Naive thymus-derived CD4-positive, alpha-beta T cell (primary cell): ENCODE measurements at regions not wholly inside any gene's neighbourhood (a gene's known extent, or its start where the extent isn't known, plus 50 kb on each side); places are given as distances from the start of the nearest gene placed in this dataset.

ENCODE experiments used
- ATAC-seq: fragments of 150-1000 bp; cut with Tn5 transposase; 2 replicates; pipeline ENCODE4 v1.10.0; 2021; ENCODE audit warnings: mild to moderate bottlenecking, moderate library complexity
- CTCF ChIA-PET: fragments of 350-600 bp; sonication (Branson Sonifier 250); formaldehyde crosslinking; loops from one replicate; lab custom pipeline; 2021; ENCODE audit warnings: antibody characterized with exemption; lab: Charles Lee
- POLR2A ChIA-PET: fragments of 350-600 bp; sonication (Branson Sonifier 250); formaldehyde crosslinking; loops from one replicate; lab custom pipeline; 2021; ENCODE audit warnings: antibody characterized with exemption, inconsistent platforms; lab: Charles Lee
- DNase-seq, 9 donors: peaks; one replicate each; pipeline versions ENCODE4 v3.0.0 to v3.0.0-alpha.2; 2020 to 2022; ENCODE audit warnings: mixed read lengths in 1 of 9
- H3K27ac ChIP-seq: one replicate; pipeline ENCODE4 v1.7.0; 2013; ENCODE audit warnings: mild to moderate bottlenecking, low read depth, low read length, moderate library complexity
- H3K27me3 ChIP-seq, 2 donors: one replicate each; pipeline ENCODE4 v1.7.0; 2013; ENCODE audit warnings: low read length in 2 of 2, mild to moderate bottlenecking in 2 of 2, moderate library complexity in 2 of 2; ENCODE audit not compliant: control insufficient read depth in 2 of 2, insufficient read depth in 2 of 2
- H3K36me3 ChIP-seq, 3 experiments: 1 replicate in 2 of 3; 2 replicates in 1 of 3; pipeline ENCODE4 v1.7.0; 2013; ENCODE audit warnings: low read length in 3 of 3, mild to moderate bottlenecking in 3 of 3, moderate library complexity in 1 of 3; ENCODE audit not compliant: insufficient read depth in 3 of 3, control insufficient read depth in 2 of 3
- H3K4me1 ChIP-seq, 2 donors: one replicate each; pipeline ENCODE4 v1.7.0; 2013; ENCODE audit warnings: low read length in 2 of 2, mild to moderate bottlenecking in 2 of 2, moderate library complexity in 1 of 2; ENCODE audit not compliant: control insufficient read depth in 2 of 2, insufficient read depth in 2 of 2
- H3K4me3 ChIP-seq: 2 replicates; pipeline ENCODE4 v1.7.0; 2013; ENCODE audit warnings: mild to moderate bottlenecking, low read length
- H3K9me3 ChIP-seq, 3 experiments: 1 replicate in 2 of 3; 2 replicates in 1 of 3; pipeline ENCODE4 v1.7.0; 2013; ENCODE audit warnings: low read length in 3 of 3; ENCODE audit not compliant: control insufficient read depth in 2 of 3
- H3K27ac Mint-ChIP-seq, 9 donors: one replicate each; pipeline ENCODE4 v1.8.0; 2020 to 2022; ENCODE audit warnings: mixed read lengths in 9 of 9, mild to moderate bottlenecking in 8 of 9, moderate library complexity in 5 of 9, inconsistent platforms in 2 of 9
- H3K27me3 Mint-ChIP-seq, 5 donors: one replicate each; pipeline ENCODE4 v1.8.0; 2021 to 2022; ENCODE audit warnings: mixed read lengths in 5 of 5, mild to moderate bottlenecking in 1 of 5
- H3K36me3 Mint-ChIP-seq, 5 donors: one replicate each; pipeline ENCODE4 v1.8.0; 2020 to 2022; ENCODE audit warnings: mixed read lengths in 5 of 5, mild to moderate bottlenecking in 3 of 5, inconsistent platforms in 1 of 5
- H3K4me1 Mint-ChIP-seq, 7 donors: one replicate each; pipeline ENCODE4 v1.8.0; 2020 to 2022; ENCODE audit warnings: mixed read lengths in 7 of 7, mild to moderate bottlenecking in 3 of 7, inconsistent platforms in 1 of 7
- H3K4me3 Mint-ChIP-seq, 10 donors: one replicate each; pipeline ENCODE4 v1.8.0; 2020 to 2022; ENCODE audit warnings: mild to moderate bottlenecking in 10 of 10, mixed read lengths in 10 of 10, moderate library complexity in 6 of 10, inconsistent platforms in 2 of 10
- H3K9me3 Mint-ChIP-seq, 11 donors: one replicate each; pipeline ENCODE4 v1.8.0; 2020 to 2022; ENCODE audit warnings: mixed read lengths in 11 of 11, mild to moderate bottlenecking in 4 of 11, inconsistent platforms in 1 of 11, moderate library complexity in 1 of 11
- intact Hi-C, 2 donors: fragments of 100-400 bp; cut with micrococcal nuclease; formaldehyde crosslinking; loops; one replicate each; pipeline ENCODE4 v1.15.1; 2023

DNA sequence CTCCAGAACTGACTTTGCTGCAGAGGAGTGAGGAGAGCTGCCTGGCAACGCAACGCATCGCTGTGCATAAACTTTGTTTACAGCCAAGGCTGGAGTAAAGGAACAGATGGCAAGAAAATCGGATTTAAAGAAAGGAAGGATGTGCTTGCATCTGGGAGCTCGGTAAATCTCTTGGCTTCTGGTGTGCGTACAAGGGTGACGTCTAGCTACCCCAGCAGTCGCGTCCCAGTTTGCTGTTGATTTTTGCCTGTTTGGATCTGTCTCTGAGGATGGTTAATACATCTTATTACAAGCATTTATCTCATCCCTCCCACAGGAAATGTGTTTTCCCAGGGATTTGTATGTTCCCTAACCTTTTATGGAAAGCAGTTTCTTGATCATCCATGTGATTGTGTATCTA, 73.3 kb upstream of the RALGPS2 start:
- ATAC-seq: no peak
- peaks cover 0 to 45% (median 22%) of the 10 kb centered on the region in 5 donors for H3K27me3 Mint-ChIP-seq
- no peaks in the 10 kb centered on the region for H3K36me3 Mint-ChIP-seq
- Histone ChIP-seq H3K36me3 (no peaks in the 10 kb centered on the region), H3K4me1 (no peaks in the 10 kb centered on the region), H3K9me3 (no peaks in the 10 kb centered on the region), H3K4me3 (no peak overlapping the region), H3K27me3 (no peaks in the 10 kb centered on the region), H3K27ac (no peak overlapping the region)
- no peaks in the 10 kb centered on the region for H3K4me1 Mint-ChIP-seq
- CTCF ChIA-PET: interaction anchor here (0.6 to 1.6 kb wide), 2 partner anchors 102 to 108 kb away, joined by 3 read pairs; no protein-coding TSS in a partner anchor
- no peak overlapping the region for H3K4me3 Mint-ChIP-seq
- intact Hi-C loops: no loop called here
- H3K27ac Mint-ChIP-seq: no peak overlapping the region
- DNase-seq: no peak
- POLR2A ChIA-PET: no interaction called here
- peaks cover 0 to 4% (median 0%) of the 10 kb centered on the region in 11 donors for H3K9me3 Mint-ChIP-seq

- H3K36me3 Mint-ChIP-seq: no peaks in the 10 kb centered on the region
- Histone ChIP-seq H3K27ac (no peak overlapping the region), H3K27me3 (no peaks in the 10 kb centered on the region), H3K9me3 (no peaks in the 10 kb centered on the region), H3K4me1 (no peaks in the 10 kb centered on the region), H3K36me3 (no peaks in the 10 kb centered on the region), H3K4me3 (no peak overlapping the region)
- ChIA-PET CTCF (interaction anchor here (1.6 kb wide), 1 partner anchor 110 kb away, joined by 3 read pairs; no protein-coding TSS in a partner anchor), POLR2A (no interaction called here)
- no peaks in the 10 kb centered on the region for H3K4me1 Mint-ChIP-seq
- no peak overlapping the region for H3K4me3 Mint-ChIP-seq
- H3K9me3 Mint-ChIP-seq: peaks cover 0 to 4% (median 0%) of the 10 kb centered on the region in 11 donors
- DNase-seq (no peak), ATAC-seq (no peak)
- peaks cover 0 to 47% (median 21%) of the 10 kb centered on the region in 5 donors for H3K27me3 Mint-ChIP-seq
- intact Hi-C loops: no loop called here
- H3K27ac Mint-ChIP-seq: no peak overlapping the region
Measured at GRCh38 chr1:178652506-178653490, 72.2 kb upstream of the RALGPS2 start.

DNA sequence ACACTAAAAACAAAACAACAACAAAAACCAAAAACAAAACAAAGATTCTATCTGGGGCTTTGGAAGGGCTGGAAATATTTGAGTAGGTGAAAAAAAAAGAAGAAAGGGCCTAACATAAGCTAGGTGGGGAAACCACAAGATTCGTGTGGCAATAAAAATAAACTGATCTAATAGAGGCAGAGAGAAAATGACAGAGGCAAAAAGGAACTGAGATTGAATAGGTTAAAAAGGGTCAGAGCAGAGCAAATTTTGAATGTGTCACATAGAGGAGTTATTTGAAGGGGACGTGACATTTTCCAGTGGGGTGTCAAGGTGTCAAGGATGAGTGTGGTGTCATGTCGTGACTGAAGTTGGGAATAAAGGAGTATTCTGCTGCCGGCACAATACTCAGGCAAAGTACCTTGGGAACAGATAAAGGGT, 65.2 kb upstream of the RALGPS2 start:
- H3K27me3 Mint-ChIP-seq: peaks cover 7 to 40% (median 23%) of the 10 kb centered on the region in 5 donors
- ChIA-PET CTCF (no interaction called here), POLR2A (no interaction called here)
- peaks cover 0 to 2% (median 0%) of the 10 kb centered on the region in 7 donors for H3K4me1 Mint-ChIP-seq
- H3K4me3 Mint-ChIP-seq: no peak overlapping the region
- H3K4me3 ChIP-seq: no peak overlapping the region
- H3K27me3 ChIP-seq: no peaks in the 10 kb centered on the region
- H3K36me3 ChIP-seq: no peaks in the 10 kb centered on the region
- peaks cover 0 to 2% (median 0%) of the 10 kb centered on the region in 11 donors for H3K9me3 Mint-ChIP-seq
- DNase-seq (no peak), ATAC-seq (no peak)
- H3K4me1 ChIP-seq: no peaks in the 10 kb centered on the region
- intact Hi-C loops: no loop called here
- H3K36me3 Mint-ChIP-seq: no peaks in the 10 kb centered on the region
- H3K27ac Mint-ChIP-seq: no peak overlapping the region
- no peak overlapping the region for H3K27ac ChIP-seq
- no peaks in the 10 kb centered on the region for H3K9me3 ChIP-seq

DNA sequence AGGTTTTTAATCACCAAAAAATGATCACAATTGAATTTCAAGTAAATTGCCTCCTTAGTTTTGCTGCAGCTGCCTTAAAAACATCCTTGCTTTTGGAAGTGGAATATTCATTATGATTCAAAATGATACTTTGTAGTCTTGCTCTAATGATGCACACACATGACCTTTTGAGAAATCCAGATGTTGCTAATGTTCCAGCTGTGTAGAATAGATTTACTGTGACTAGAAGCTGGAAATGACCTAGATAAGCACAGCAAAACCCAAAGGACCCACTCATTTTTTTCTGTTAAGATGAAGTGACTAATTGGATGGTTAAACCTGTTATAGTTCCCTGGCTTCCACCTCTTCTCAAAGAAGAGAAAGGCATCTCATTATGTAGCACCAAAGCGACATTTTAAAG, 64.6 kb upstream of the RALGPS2 start:
- no peak overlapping the region for H3K4me3 Mint-ChIP-seq
- ChIA-PET CTCF (no interaction called here), POLR2A (no interaction called here)
- Histone ChIP-seq H3K36me3 (no peaks in the 10 kb centered on the region), H3K4me1 (no peaks in the 10 kb centered on the region), H3K27ac (no peak overlapping the region), H3K9me3 (no peaks in the 10 kb centered on the region), H3K27me3 (no peaks in the 10 kb centered on the region), H3K4me3 (no peak overlapping the region)
- H3K36me3 Mint-ChIP-seq: no peaks in the 10 kb centered on the region
- H3K4me1 Mint-ChIP-seq: peaks cover 0 to 2% (median 0%) of the 10 kb centered on the region in 7 donors
- peaks cover 0 to 2% (median 0%) of the 10 kb centered on the region in 11 donors for H3K9me3 Mint-ChIP-seq
- DNase-seq (no peak), ATAC-seq (no peak)
- H3K27me3 Mint-ChIP-seq: peaks cover 7 to 43% (median 24%) of the 10 kb centered on the region in 5 donors
- intact Hi-C loops: no loop called here
- no peak overlapping the region for H3K27ac Mint-ChIP-seq

- Histone ChIP-seq H3K9me3 (no peaks in the 10 kb centered on the region), H3K36me3 (no peaks in the 10 kb centered on the region), H3K27ac (no peak overlapping the region), H3K27me3 (no peaks in the 10 kb centered on the region), H3K4me1 (no peaks in the 10 kb centered on the region), H3K4me3 (no peak overlapping the region)
- ChIA-PET CTCF (no interaction called here), POLR2A (no interaction called here)
- Mint-ChIP-seq H3K36me3 (no peaks in the 10 kb centered on the region), H3K27me3 (peaks cover 7 to 34% (median 19%) of the 10 kb centered on the region in 5 donors), H3K27ac (no peak overlapping the region), H3K9me3 (peaks cover 0 to 2% (median 0%) of the 10 kb centered on the region in 11 donors), H3K4me3 (no peak overlapping the region), H3K4me1 (peaks cover 0 to 2% (median 0%) of the 10 kb centered on the region in 7 donors)
- intact Hi-C loops: no loop called here
- DNase-seq (no peak), ATAC-seq (peak; percentile 46)
Measured at GRCh38 chr1:178664278-178664677, 60.8 kb upstream of the RALGPS2 start.

DNA sequence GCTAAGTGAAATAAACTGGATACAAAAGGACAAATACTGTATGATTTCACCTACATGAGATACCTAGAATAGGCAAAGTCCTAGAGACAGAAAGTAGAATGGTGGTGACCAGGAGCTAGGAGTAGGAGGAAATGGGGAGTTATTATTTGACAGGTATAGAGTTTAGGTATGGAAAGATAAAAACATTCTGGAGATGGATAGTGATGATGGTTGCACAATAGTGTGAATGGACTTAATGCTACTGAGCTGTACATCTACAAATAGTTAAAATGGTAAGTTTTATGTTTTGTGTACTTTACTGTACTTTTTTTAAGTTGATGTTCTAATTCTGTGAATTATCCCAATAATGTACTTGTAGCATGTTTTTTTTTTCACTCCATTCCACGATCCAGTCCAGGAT, 59.5 kb upstream of the RALGPS2 start:
- Mint-ChIP-seq H3K36me3 (no peaks in the 10 kb centered on the region), H3K9me3 (no peaks in the 10 kb centered on the region), H3K27me3 (peaks cover 7 to 26% (median 14%) of the 10 kb centered on the region in 5 donors), H3K27ac (no peak overlapping the region), H3K4me3 (no peak overlapping the region), H3K4me1 (peaks cover 0 to 2% (median 0%) of the 10 kb centered on the region in 7 donors)
- CTCF ChIA-PET: interaction anchor here (0.6 kb wide), 1 partner anchor 132 kb away, joined by 3 read pairs; no protein-coding TSS in a partner anchor
- Histone ChIP-seq H3K9me3 (no peaks in the 10 kb centered on the region), H3K4me1 (no peaks in the 10 kb centered on the region), H3K4me3 (no peak overlapping the region), H3K27me3 (no peaks in the 10 kb centered on the region), H3K36me3 (no peaks in the 10 kb centered on the region), H3K27ac (no peak overlapping the region)
- POLR2A ChIA-PET: no interaction called here
- intact Hi-C loops: no loop called here
- no peak for DNase-seq
- ATAC-seq: no peak
